Nephron progenitor cell (in vitro differentiated cells): ENCODE measurements at regions not wholly inside any gene's neighbourhood (a gene's known extent, or its start where the extent isn't known, plus 50 kb on each side); places are given as distances from the start of the nearest gene placed in this dataset.
"Not testable (repeated sequence)": the region's sequence is repeated elsewhere in the genome, so short reads cannot be mapped to it uniquely, and the experiment has no call there.

ENCODE experiments used
- DNase-seq: peaks from one replicate; pipeline ENCODE4 v3.0.0; 2021
- H3K27ac Mint-ChIP-seq: 2 replicates; pipeline ENCODE4 v1.8.0; 2021; ENCODE audit warnings: mild to moderate bottlenecking, moderate library complexity, mixed read lengths
- H3K27me3 Mint-ChIP-seq: 2 replicates; pipeline ENCODE4 v1.8.0; 2021; ENCODE audit warnings: mild to moderate bottlenecking, low read depth, mixed read lengths; ENCODE audit not compliant: poor library complexity
- H3K36me3 Mint-ChIP-seq: 2 replicates; pipeline ENCODE4 v1.8.0; 2021; ENCODE audit warnings: low read depth, mixed read lengths
- H3K4me1 Mint-ChIP-seq: 2 replicates; pipeline ENCODE4 v1.8.0; 2021; ENCODE audit warnings: mixed read lengths
- H3K4me3 Mint-ChIP-seq: 2 replicates; pipeline ENCODE4 v1.8.0; 2021; ENCODE audit warnings: mild to moderate bottlenecking, moderate library complexity, mixed read lengths
- H3K9me3 Mint-ChIP-seq: 2 replicates; pipeline ENCODE4 v1.8.0; 2021; ENCODE audit warnings: mild to moderate bottlenecking, moderate library complexity, mixed read lengths
- TF ChIP-seq, protein P1 (sequence below): fragments of 200-600 bp; sonication (generic); IDR thresholded peaks from 2 replicates; pipeline ENCODE4 v1.5.0; 2021; ENCODE audit warnings: antibody characterized with exemption

DNA sequence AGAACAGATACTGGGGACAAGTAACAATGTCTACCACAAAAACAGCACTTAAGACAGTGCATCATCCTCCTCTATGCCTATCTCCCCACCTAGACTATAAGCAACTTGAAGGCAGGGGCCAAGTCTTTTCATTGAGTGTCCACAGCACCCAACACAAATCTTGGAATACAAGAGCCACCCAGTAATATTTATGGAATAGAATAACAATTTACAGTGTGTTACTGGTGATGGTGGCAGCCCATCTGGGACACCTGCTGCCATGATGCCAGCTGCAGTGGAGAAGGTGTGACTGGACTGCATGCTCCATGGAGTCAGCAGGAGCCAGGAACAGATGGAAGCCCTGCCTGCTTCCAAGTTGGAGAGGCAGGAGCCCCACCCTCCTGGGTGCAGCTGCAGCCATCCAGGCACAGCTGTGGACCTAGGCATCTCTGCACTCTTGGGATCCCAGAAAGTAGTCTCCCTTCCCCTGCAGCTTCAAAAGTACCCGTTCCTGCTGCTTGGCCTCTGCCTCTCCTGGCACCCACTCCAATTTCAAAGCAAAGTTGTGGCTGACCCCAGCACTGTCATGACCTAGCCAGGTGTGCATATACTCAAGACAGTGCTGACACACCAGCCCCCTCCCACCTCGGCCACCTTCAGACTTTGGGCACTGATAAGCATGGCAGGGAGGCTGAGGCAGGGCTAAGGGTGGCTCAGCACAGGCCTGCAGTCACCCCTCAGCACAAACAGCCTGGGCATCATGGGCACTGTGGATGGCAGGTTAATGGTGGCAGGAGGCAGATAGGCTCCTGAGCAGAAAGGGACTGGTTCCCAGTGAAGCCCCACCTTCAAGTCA lies 94.5 kb downstream of the TPRA1 start:
- DNase-seq = no peak
- Mint-ChIP-seq H3K4me1 (no peaks in the 10 kb centered on the region), H3K27ac (no peak overlapping the region), H3K27me3 (peaks cover 16% of the 10 kb centered on the region), H3K9me3 (peaks cover 19% of the 10 kb centered on the region), H3K4me3 (no peak overlapping the region), H3K36me3 (no peaks in the 10 kb centered on the region)
- TF ChIP-seq, protein P1, sequence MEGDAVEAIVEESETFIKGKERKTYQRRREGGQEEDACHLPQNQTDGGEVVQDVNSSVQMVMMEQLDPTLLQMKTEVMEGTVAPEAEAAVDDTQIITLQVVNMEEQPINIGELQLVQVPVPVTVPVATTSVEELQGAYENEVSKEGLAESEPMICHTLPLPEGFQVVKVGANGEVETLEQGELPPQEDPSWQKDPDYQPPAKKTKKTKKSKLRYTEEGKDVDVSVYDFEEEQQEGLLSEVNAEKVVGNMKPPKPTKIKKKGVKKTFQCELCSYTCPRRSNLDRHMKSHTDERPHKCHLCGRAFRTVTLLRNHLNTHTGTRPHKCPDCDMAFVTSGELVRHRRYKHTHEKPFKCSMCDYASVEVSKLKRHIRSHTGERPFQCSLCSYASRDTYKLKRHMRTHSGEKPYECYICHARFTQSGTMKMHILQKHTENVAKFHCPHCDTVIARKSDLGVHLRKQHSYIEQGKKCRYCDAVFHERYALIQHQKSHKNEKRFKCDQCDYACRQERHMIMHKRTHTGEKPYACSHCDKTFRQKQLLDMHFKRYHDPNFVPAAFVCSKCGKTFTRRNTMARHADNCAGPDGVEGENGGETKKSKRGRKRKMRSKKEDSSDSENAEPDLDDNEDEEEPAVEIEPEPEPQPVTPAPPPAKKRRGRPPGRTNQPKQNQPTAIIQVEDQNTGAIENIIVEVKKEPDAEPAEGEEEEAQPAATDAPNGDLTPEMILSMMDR = no peak

GRCh38 chr3:127493924-127494646 lies 96.4 kb downstream of the TPRA1 start:
- H3K27me3 Mint-ChIP-seq = peaks cover 24% of the 10 kb centered on the region
- no peaks in the 10 kb centered on the region for H3K9me3 Mint-ChIP-seq
- H3K27ac Mint-ChIP-seq = no peak overlapping the region
- H3K36me3 Mint-ChIP-seq = no peaks in the 10 kb centered on the region
- no peak for DNase-seq
- H3K4me3 Mint-ChIP-seq = no peak overlapping the region
- TF ChIP-seq, protein P1 = no peak
- H3K4me1 Mint-ChIP-seq = no peaks in the 10 kb centered on the region

DNA sequence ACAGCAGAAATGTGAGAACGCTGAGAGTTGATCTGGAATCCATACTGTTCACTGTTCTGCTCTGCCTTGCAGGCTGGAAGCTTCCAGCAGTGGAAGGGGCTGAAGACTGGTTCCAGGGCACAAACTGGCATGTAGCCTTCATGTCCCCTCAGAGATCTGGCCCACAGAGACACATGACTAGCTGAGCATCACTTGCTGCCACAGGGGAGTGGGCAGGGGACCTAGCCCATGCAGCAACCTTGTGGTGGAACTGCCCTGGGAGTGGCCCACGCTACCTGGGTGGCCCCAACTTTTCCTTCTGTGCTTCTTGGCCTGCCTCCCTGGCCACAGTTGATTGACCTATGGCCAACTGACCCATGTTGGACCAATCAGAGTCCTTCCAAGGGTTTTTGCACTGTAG lies 98.1 kb downstream of the TPRA1 start:
- no peaks in the 10 kb centered on the region for H3K4me1 Mint-ChIP-seq
- TF ChIP-seq, protein P1 = no peak
- no peaks in the 10 kb centered on the region for H3K36me3 Mint-ChIP-seq
- no peak overlapping the region for H3K27ac Mint-ChIP-seq
- H3K9me3 Mint-ChIP-seq = no peaks in the 10 kb centered on the region
- peaks cover 18% of the 10 kb centered on the region for H3K27me3 Mint-ChIP-seq
- H3K4me3 Mint-ChIP-seq = no peak overlapping the region
- no peak for DNase-seq

DNA sequence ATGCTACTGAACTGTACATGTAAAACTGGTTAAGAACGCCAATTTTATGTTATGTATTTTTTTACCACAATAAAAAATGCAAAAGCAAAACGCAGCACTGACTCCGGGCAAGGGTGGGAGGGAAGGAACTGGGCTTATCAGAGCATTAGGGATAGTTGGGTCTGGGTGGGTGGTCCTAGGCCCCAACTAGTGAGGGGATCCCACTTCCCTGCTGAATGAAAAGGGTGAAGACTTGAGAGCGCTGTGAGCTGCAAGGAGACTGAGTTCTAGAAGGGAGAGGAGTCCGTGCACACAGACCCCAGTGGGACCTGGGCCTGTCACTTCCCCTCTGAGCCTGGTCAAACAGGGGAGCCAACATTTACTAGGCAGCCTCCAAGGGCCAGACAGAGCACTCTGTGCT lies 98.6 kb downstream of the TPRA1 start:
- Mint-ChIP-seq H3K27me3 (peaks cover 21% of the 10 kb centered on the region), H3K4me3 (no peak overlapping the region), H3K36me3 (no peaks in the 10 kb centered on the region), H3K9me3 (no peaks in the 10 kb centered on the region), H3K27ac (no peak overlapping the region), H3K4me1 (no peaks in the 10 kb centered on the region)
- DNase-seq = no peak
- TF ChIP-seq, protein P1 = no peak

DNA sequence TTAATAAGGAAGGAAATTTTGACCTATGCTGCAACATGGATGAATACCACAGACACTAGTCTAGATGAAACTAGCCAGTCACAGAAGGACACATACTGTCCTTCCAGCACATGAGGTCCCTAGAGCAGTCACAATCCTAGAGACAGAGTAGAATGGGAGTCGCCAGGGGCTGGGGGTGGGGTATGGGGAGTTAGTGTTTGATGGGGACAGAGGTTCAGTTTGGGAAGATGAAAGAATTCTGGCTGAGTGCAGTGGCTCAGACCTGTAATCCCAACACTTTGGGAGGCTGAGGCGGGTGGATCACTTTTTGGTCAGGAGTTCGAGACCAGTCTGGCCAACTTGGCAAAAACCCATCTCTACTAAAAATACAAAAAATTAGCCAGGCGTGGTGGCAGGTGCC lies 99.2 kb downstream of the TPRA1 start:
- H3K9me3 Mint-ChIP-seq = no peaks in the 10 kb centered on the region
- no peaks in the 10 kb centered on the region for H3K4me1 Mint-ChIP-seq

DNA sequence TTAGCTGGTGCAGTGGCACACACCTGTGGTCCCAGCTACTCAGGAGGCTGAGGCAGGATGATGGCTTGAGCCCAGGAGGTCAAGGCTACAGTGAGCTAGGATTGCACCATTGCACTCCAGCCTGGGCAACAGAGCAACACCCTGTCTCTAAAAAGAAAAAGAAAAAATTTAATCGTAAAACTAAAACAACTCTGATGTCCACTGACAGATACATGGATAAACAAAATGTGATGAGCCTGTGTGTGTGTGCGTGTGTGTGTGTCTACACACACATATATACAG lies 99.6 kb downstream of the TPRA1 start:
- not testable (repeated sequence) for DNase-seq, H3K36me3 Mint-ChIP-seq, H3K4me3 Mint-ChIP-seq, H3K27ac Mint-ChIP-seq, H3K9me3 Mint-ChIP-seq, H3K4me1 Mint-ChIP-seq
- H3K27me3 Mint-ChIP-seq = peaks cover 21% of the 10 kb centered on the region

More for the DNA sequence above, 99.2 kb downstream of the TPRA1 start:
- no peaks in the 10 kb centered on the region for H3K36me3 Mint-ChIP-seq
- no peak overlapping the region for H3K27ac Mint-ChIP-seq
- no peak for DNase-seq
- peaks cover 21% of the 10 kb centered on the region for H3K27me3 Mint-ChIP-seq
- TF ChIP-seq, protein P1 = no peak
- no peak overlapping the region for H3K4me3 Mint-ChIP-seq
